ENCODE measurements at regions not wholly inside any gene's neighbourhood (a gene's known extent, or its start where the extent isn't known, plus 50 kb on each side); places are given as distances from the start of the nearest gene placed in this dataset.

DNA sequence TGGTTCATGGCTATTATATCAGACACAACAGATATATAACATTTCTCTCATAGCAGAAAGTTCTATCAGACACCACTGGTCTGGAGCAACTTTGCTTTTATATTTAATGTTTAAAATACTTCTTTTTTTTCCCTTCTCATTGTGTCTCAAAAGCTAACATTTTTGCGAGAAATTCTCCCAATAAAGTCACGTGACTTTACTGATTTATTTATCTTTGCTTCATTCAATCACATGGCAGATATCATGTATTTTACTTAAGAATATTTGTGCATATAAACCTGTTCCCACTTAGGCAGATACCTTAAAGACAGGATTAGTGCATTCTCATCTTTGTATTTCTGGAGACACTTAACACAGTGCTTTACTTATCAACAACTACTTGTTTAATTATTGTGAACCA is 1093.1 kb upstream of the LRRN3 start:
- no peaks in the 10 kb centered on the region for H3K36me3 ChIP-seq (replicated peaks)
- TF ChIP-seq, protein P1, sequence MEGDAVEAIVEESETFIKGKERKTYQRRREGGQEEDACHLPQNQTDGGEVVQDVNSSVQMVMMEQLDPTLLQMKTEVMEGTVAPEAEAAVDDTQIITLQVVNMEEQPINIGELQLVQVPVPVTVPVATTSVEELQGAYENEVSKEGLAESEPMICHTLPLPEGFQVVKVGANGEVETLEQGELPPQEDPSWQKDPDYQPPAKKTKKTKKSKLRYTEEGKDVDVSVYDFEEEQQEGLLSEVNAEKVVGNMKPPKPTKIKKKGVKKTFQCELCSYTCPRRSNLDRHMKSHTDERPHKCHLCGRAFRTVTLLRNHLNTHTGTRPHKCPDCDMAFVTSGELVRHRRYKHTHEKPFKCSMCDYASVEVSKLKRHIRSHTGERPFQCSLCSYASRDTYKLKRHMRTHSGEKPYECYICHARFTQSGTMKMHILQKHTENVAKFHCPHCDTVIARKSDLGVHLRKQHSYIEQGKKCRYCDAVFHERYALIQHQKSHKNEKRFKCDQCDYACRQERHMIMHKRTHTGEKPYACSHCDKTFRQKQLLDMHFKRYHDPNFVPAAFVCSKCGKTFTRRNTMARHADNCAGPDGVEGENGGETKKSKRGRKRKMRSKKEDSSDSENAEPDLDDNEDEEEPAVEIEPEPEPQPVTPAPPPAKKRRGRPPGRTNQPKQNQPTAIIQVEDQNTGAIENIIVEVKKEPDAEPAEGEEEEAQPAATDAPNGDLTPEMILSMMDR (IDR thresholded peaks at IDR 0.05; ENCODE audit: low read depth, low read length, missing control alignments), result no peak
- no peak overlapping the region for H3K27ac ChIP-seq
- no peak overlapping the region for H3K4me3 ChIP-seq (ENCODE audit: low read depth, low read length)
- DNase-seq, result no peak
- in situ Hi-C loops (cut with HindIII; ENCODE audit: low pct_ligation_motif_present, low sequenced_read_pairs), result no loop called here
- no peaks in the 10 kb centered on the region for H3K27me3 ChIP-seq (replicated peaks)

DNA sequence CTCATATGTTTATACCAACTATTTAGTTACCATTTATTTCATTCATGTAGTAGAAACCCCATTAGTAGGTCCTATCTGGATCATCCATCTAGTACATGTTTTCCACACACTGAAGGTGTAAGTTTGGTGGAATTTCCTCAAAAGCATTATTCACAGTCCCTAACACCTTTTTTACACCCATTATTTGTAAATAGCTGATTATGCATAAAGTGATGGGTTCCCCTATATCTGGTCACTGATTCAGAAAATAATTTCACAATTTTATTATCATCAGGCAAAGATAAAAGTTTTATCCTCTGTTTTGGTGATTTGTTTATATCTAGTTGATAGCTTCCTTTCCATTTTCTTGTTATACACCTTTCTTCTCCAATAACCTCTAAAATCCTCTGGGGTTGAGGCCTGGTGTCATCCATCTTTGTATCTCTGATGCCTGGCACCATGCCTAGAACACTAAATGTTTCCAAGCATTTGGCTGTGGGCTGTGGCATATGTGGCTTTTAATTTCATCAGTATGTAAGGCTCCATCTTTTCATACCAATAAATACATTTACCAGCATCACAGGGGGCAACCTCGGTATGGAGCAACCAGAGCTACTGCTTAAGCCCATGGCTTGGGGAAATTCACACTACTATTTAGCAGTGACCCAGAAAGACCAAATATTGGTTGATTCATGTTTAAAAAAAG is 1089.5 kb upstream of the LRRN3 start:
- TF ChIP-seq, protein P1 (IDR thresholded peaks at IDR 0.05; ENCODE audit: low read depth, low read length, missing control alignments), result no peak
- Histone ChIP-seq H3K27me3 (replicated peaks) (no peaks in the 10 kb centered on the region), H3K27ac (no peak overlapping the region), H3K36me3 (replicated peaks) (no peaks in the 10 kb centered on the region), H3K4me3 (ENCODE audit: low read depth, low read length) (no peak overlapping the region)
- DNase-seq, result no peak
- in situ Hi-C loops (cut with HindIII; ENCODE audit: low pct_ligation_motif_present, low sequenced_read_pairs), result no loop called here

DNA sequence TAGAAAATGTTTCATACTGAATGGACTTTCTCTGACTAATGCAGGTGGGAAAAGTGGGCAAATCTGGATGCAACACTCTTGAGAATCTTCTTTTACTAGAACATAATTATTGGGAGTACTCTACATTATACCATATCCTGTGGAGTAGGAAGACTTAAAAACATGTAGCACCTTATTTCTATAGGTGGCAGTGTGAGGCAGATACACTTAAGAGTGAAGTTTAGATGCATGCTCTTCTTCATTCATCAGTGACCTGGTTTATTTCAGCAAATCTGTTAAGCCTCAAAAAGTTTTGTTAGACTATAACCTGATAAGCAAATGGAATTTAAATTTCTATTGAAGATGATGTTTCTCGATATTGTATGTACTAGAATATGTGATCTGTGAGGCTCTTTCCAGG is 1087.1 kb upstream of the LRRN3 start:
- DNase-seq, result no peak
- Histone ChIP-seq H3K36me3 (replicated peaks) (no peaks in the 10 kb centered on the region), H3K27me3 (replicated peaks) (no peaks in the 10 kb centered on the region), H3K4me3 (ENCODE audit: low read depth, low read length) (no peak overlapping the region), H3K27ac (no peak overlapping the region)
- in situ Hi-C loops (cut with HindIII; ENCODE audit: low pct_ligation_motif_present, low sequenced_read_pairs), result no loop called here
- TF ChIP-seq, protein P1 (IDR thresholded peaks at IDR 0.05; ENCODE audit: low read depth, low read length, missing control alignments), result no peak

DNA sequence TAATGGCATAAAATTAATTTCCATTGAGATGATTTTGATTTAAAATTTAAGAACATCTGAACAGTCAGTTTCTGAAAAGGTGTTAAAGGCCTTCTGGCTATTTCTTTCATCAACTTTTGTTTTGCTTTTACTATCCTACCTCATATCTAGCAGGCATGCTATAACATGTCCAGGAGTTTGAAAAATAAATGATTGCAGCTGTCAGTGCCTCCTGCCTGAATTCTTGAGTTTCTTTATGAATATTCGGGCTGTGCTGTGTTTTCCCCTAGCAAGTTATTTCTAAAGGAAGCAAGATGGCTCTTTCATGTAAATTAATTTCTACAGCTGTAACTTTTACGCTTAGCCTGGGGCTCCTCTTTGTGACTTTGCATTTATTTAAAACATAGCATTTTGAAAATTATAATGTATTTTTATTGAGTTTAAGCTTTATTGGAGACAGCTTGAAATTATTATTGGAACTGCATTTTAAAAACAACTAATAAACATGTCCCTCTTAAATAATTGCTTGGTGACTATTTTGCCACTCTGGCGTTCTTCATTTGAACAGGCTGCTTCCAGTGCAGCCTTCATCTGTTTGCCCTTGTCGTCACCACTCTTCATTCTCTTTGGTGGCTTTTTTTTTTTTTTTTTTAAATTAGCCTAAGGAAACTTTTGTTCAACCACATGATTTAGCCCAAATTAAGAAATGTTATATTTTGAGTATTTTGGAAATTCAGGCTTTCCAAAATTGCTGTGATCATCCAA is 1083.4 kb upstream of the LRRN3 start:
- in situ Hi-C loops (cut with HindIII; ENCODE audit: low pct_ligation_motif_present, low sequenced_read_pairs), result no loop called here
- Histone ChIP-seq H3K27me3 (replicated peaks) (no peaks in the 10 kb centered on the region), H3K27ac (no peak overlapping the region), H3K36me3 (replicated peaks) (no peaks in the 10 kb centered on the region), H3K4me3 (ENCODE audit: low read depth, low read length) (no peak overlapping the region)
- TF ChIP-seq, protein P1 (IDR thresholded peaks at IDR 0.05; ENCODE audit: low read depth, low read length, missing control alignments), result no peak
- no peak for DNase-seq

DNA sequence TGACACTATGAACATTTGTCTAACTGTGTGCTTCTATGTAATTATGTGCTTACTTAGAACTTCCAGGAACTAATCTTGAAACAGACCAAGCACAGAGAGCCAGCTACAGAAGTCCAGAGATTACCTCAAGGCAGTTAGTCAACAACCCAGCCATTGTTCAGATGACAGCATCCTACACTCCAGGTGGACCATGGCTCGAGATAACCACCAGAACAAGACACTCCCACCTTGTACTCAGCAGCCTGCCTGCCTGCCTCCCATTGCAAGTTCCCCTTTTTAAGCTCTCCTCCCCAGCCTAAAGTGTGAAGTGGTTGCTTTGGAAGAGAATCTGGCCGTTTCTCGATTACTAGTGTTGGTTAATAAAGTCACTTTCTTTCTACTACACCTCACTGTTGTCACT is 1080.6 kb upstream of the LRRN3 start:
- Histone ChIP-seq H3K36me3 (replicated peaks) (no peaks in the 10 kb centered on the region), H3K27me3 (replicated peaks) (no peaks in the 10 kb centered on the region), H3K27ac (no peak overlapping the region), H3K4me3 (ENCODE audit: low read depth, low read length) (no peak overlapping the region)
- no peak for DNase-seq
- TF ChIP-seq, protein P1 (IDR thresholded peaks at IDR 0.05; ENCODE audit: low read depth, low read length, missing control alignments), result no peak
- in situ Hi-C loops (cut with HindIII; ENCODE audit: low pct_ligation_motif_present, low sequenced_read_pairs), result no loop called here
